ENCODE measurements at regions not wholly inside any gene's neighbourhood (a gene's known extent, or its start where the extent isn't known, plus 50 kb on each side); places are given as distances from the start of the nearest gene placed in this dataset.
A peak's percentile ranks its signal among the peaks of the same experiment; 100 is the strongest.
"Not testable (repeated sequence)": the region's sequence is repeated elsewhere in the genome, so short reads cannot be mapped to it uniquely, and the experiment has no call there.

DNA sequence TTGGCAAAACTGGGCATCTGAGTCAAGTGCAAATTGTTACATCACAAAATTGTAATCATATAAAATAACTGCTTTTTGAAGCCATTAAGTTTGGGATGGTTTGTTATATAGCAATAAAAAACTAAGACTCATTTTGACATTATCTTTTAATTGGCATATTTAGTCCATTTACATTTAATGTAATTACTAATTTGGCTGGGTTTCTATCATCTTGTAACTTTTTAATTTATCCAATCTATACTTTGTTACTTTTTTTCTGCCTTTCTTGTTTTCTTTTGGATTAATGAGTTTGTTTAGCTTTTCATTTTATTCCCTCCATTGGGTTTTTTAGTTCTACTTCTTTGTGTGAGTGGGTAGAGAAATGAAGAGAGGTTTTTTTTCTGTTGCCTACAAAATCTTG lies 76.3 kb downstream of the DRAM2 start:
- Mint-ChIP-seq H3K27me3 (peaks cover 10% of the 10 kb centered on the region), H3K9me3 (peaks cover 31 to 34% of the 10 kb centered on the region in 2 donors), H3K4me1 (no peaks in the 10 kb centered on the region), H3K27ac (no peak overlapping the region), H3K4me3 (no peak overlapping the region)
- ATAC-seq = no peak
- DNase-seq = no peak

DNA sequence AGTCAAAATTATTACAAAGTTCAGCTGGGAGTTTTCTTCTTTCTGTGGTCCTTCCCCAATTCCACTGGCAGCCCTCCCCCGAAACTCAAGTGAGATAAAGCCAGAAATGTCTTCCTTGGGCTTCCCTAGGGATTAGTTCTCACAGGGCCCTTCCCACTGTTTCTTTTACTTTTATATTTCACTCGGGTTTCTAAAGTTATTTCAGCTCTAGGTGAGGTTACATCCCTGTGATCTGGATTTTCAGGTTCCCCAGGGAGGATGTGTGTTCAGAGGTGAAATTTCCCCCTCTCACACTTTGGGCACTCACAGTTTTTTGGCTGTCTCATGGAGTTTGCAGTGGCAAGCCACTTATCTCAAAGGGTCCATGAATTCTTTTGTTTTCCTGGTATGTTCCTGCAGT lies 77.3 kb downstream of the DRAM2 start:
- ATAC-seq = no peak
- no peaks in the 10 kb centered on the region for H3K4me1 Mint-ChIP-seq
- DNase-seq = no peak
- H3K4me3 Mint-ChIP-seq = no peak overlapping the region
- no peak overlapping the region for H3K27ac Mint-ChIP-seq
- peaks cover 27 to 34% of the 10 kb centered on the region in 2 donors for H3K9me3 Mint-ChIP-seq
- H3K27me3 Mint-ChIP-seq = peaks cover 10% of the 10 kb centered on the region

DNA sequence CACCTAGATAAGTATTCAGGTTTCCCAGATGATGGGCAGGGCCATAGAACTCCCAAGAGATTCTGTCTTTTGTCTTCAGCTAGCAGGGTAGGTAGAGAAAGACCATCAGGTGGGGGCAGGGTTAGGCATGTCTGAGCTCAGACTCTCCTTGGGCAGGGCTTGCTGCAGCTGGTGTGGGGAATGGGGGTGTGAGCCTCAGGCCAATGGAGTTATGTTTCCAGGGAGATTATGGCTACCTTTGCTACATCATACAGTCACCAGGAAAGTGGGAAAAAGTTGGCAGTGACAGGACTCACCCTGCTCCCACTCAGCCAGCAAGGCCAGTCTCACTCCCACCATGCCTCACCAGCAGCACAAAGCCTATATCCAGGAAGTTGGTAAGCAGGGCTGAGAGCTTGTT lies 77.8 kb downstream of the DRAM2 start:
- no peak overlapping the region for H3K27ac Mint-ChIP-seq
- H3K27me3 Mint-ChIP-seq = peaks cover 10% of the 10 kb centered on the region
- DNase-seq (no peak), ATAC-seq (no peak)
- H3K4me1 Mint-ChIP-seq = no peaks in the 10 kb centered on the region
- no peak overlapping the region for H3K4me3 Mint-ChIP-seq
- peaks cover 27 to 34% of the 10 kb centered on the region in 2 donors for H3K9me3 Mint-ChIP-seq

DNA sequence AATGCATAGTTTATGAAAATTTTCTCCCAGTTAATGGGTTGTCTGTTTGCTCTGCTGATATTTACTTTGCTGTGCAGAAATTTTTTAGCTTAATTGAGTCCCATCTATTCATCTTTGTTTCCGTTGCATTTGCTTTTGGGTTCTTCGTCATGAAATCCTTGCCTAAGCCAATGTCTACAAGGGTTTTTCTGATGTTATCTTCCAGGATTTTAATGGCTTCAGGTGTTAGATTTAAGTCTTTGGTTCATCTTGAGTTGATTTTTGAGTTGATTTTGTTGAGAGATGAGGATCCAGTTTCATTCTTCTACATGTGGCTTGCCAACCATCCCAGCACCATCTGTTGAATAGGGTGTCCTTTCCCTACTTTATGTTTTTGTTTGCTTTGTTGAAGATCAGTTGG lies 85.2 kb downstream of the DRAM2 start:
- H3K27ac Mint-ChIP-seq = no peak overlapping the region
- peaks cover 34% of the 10 kb centered on the region for H3K27me3 Mint-ChIP-seq
- ATAC-seq (no peak), DNase-seq (no peak)
- H3K4me1 Mint-ChIP-seq = no peaks in the 10 kb centered on the region
- no peak overlapping the region for H3K4me3 Mint-ChIP-seq
- H3K9me3 Mint-ChIP-seq = peaks cover 8 to 10% of the 10 kb centered on the region in 2 donors

DNA sequence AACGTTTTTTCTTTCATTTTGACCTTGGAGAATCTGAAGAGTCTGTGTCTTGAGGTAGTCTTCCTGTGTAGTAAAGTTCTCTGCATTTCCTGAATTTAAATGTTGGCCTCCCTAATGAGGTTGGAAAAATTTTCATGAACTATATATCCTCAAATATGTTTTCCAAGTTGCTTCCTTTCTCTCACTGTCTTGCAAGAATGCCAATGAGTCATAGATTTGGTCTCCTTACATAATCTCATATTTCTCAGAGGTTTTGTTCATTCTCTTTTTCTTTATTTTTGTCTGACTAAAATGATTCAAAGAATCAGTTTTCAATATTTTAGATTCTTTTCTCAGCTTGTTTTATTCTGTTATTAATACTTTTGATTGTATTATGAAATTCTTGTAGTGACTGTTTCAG lies 87.6 kb downstream of the DRAM2 start:
- no peaks in the 10 kb centered on the region for H3K4me1 Mint-ChIP-seq
- ATAC-seq = no peak
- DNase-seq = no peak

DNA sequence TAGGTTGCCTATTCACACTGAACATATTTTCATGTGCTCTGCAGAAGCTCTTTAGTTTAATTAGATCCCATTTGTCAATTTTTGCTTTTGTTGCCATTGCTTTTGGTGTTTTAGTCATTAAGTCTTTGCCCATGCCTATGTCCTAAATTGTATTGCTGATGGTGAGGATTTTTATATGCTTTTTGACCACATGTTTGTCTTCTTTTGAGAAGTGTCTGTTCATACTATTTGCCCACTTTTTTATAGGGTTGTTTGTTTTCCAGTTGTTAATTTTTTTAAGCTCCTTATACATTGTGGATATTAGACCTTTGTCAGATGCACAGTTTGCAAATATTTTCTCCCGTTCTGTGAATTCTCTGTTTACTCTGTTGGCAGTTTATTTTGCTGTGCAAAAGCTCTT lies 84.5 kb upstream of the LRIF1 start:
- not testable (repeated sequence) for ATAC-seq, DNase-seq, H3K4me1 Mint-ChIP-seq, H3K4me3 Mint-ChIP-seq, H3K27ac Mint-ChIP-seq
- Mint-ChIP-seq H3K27me3 (peaks cover 42% of the 10 kb centered on the region), H3K9me3 (peaks cover 8 to 12% of the 10 kb centered on the region in 2 donors)

More for the DNA sequence above, 87.6 kb downstream of the DRAM2 start:
- peaks cover 50% of the 10 kb centered on the region for H3K27me3 Mint-ChIP-seq
- H3K27ac Mint-ChIP-seq = no peak overlapping the region
- H3K9me3 Mint-ChIP-seq = peaks cover 16 to 22% of the 10 kb centered on the region in 2 donors
- no peak overlapping the region for H3K4me3 Mint-ChIP-seq

DNA sequence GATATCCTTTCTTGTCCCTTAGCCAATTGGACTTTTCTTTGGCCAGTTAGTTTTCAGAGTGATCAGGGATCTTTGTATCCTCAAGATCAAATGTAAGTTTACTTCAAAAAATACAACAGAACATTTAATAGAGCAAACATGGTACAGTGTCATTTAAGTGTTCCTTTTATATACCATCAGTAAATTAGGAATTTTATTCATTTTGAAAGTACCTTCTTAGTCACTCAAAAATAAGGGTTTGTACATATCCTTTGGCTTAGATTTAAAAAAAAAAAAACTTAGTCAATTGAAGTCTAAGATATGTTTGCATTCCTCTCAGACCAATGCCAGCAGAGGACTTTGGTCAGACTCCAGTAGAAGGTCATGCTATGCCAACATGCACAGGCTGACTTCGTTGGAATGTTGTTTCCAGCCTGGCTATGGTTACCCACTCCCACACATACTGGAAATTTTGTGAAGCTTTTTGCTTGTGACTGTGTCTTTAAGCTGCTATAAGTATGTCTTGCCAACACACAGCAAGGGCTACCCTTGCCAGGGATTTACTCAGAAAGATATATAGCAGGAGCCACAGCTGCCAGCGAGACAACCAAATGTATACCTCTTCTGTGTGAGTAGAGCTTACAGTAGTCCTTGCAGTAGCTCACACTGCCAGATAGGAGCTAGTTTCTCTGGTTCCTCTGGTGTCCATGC lies 81.5 kb upstream of the LRIF1 start:
- Mint-ChIP-seq H3K27me3 (peaks cover 38% of the 10 kb centered on the region), H3K4me3 (no peak overlapping the region), H3K27ac (no peak overlapping the region), H3K4me1 (peaks cover 1% of the 10 kb centered on the region), H3K9me3 (peaks cover 9 to 12% of the 10 kb centered on the region in 2 donors)
- peak; percentile 52 for ATAC-seq
- no peak for DNase-seq

DNA sequence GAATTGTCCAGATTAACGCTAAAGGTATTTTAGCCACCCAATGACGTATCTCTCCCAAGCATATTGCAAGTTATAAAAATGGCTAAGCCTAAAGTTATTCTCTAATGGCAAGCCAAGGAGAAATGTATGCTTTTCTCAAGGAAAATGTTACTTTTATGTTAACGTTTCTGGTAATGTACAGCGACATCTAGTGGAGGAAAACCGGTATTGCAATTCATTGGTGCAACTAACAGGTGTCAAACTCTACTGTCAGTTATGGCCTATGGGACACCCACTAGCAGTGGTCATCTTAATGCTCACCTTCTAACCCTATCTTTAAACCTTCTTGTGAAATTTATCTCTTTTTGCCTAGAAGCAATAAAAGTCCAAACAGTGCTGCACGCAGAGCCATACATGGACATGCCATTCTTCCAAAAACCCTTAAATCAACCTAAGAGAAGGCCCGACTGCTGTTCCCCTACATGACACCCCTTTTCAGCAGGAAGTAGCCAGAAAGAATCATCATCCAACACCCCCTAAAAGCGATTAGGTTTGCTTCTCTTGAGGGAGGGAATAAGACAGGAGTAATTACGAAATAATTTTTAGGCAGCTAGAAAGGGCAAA lies 68.7 kb upstream of the LRIF1 start:
- peak; percentile 18 to 30 for DNase-seq
- no peak overlapping the region for H3K27ac Mint-ChIP-seq
- no peaks in the 10 kb centered on the region for H3K4me1 Mint-ChIP-seq
- ATAC-seq = no peak
- H3K27me3 Mint-ChIP-seq = peaks cover 27% of the 10 kb centered on the region
- H3K4me3 Mint-ChIP-seq = no peak overlapping the region
- peaks cover 6 to 9% of the 10 kb centered on the region in 2 donors for H3K9me3 Mint-ChIP-seq

DNA sequence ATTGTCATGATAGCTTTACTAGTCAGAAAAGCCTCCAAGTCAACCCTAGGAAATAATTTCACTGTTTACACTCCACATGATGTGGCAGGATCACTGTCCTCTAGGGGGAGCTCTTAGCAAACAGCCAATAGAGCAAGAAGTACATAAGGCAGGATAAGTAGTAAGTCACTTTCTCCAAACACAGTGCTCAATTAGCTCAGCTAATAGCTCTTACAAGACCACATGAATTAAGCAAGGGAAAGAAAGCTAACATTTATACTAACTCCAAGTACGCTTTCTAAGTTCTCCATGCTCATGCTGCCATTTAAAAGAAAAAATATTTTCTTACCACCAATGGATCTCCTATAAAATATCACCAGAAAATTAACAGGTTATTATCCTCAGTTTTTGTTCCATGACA lies 66.9 kb upstream of the LRIF1 start:
- peak; percentile 82 for ATAC-seq
- Mint-ChIP-seq H3K27ac (no peak overlapping the region), H3K27me3 (peaks cover 12% of the 10 kb centered on the region), H3K4me1 (no peaks in the 10 kb centered on the region), H3K9me3 (no peaks in the 10 kb centered on the region), H3K4me3 (no peak overlapping the region)
- peak; percentile 40 to 50 for DNase-seq

DNA sequence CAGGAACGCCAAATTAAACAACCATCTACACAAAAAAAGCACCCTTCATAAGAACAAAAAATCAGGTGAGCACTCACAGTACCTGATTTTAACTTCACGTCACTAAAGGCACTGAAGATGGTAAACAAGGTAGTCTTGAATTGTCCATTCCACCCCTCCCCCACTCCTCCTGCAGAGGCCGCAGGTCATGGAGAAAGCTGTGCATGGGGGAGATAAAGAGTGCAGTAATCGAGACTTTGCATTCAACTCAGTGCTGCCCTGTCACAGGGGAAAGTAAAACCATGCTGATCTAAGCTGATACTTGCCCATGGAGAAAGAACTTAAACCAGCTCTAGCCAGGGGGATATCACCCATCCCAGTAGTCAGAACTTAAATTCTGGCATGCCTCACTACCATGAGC lies 61.4 kb upstream of the LRIF1 start:
- Mint-ChIP-seq H3K9me3 (peaks cover 0 to 6% of the 10 kb centered on the region in 2 donors), H3K27ac (no peak overlapping the region), H3K4me3 (no peak overlapping the region), H3K27me3 (peaks cover 24% of the 10 kb centered on the region), H3K4me1 (no peaks in the 10 kb centered on the region)
- ATAC-seq (no peak), DNase-seq (no peak)

DNA sequence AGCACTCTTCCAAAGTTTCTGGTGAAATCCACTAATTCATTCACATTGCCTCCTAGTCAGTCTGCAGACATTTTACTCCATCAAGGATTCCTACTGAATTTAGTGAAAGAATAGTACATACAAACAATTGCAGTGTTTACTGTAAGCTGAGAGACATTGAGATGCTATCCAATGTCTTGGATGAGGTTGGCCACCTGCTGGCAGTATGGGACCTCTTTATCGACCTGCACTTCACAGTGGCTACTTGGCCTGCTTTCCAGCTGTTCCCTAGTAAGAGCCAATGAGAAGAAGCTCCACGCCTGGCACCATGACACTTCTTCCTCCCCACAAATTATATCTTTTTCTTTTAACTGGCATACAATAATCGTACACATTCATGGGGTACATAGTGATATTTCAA lies 51.5 kb upstream of the LRIF1 start:
- Mint-ChIP-seq H3K27me3 (peaks cover 27% of the 10 kb centered on the region), H3K4me3 (no peak overlapping the region), H3K4me1 (no peaks in the 10 kb centered on the region), H3K27ac (no peak overlapping the region), H3K9me3 (peaks cover 11 to 18% of the 10 kb centered on the region in 2 donors)
- ATAC-seq (no peak), DNase-seq (no peak)

Measured in stimulated activated naive CD8-positive, alpha-beta T cell treated with anti-CD3 and anti-CD28 coated beads, Interleukin-15, amount 100 ng/mL, for 72 hours (primary cell).